Fibroblast of mammary gland (primary cell): ENCODE measurements at regions not wholly inside any gene's neighbourhood (a gene's known extent, or its start where the extent isn't known, plus 50 kb on each side); places are given as distances from the start of the nearest gene placed in this dataset.

Source experiments
- DNase-seq: peaks from one replicate; pipeline ENCODE4 v3.0.0-alpha.2; 2010; ENCODE audit warnings: low read depth
- H3K4me3 ChIP-seq: 2 replicates; pipeline ENCODE4 v1.5.1; 2011; ENCODE audit warnings: low read depth, mild to moderate bottlenecking, low read length, moderate library complexity; ENCODE audit not compliant: control insufficient read depth
- CTCF ChIP-seq: conservative IDR thresholded peaks from 2 replicates; pipeline ENCODE4 v1.5.1; 2011; ENCODE audit warnings: low read depth, low read length, inconsistent platforms; ENCODE audit not compliant: control insufficient read depth, insufficient read depth

GRCh38 chr18:69143084-69143483, 257.6 kb upstream of the DOK6 start:
- no peak overlapping the region for H3K4me3 ChIP-seq
- no peak for TF ChIP-seq CTCF

GRCh38 chr18:69152436-69152835, 248.3 kb upstream of the DOK6 start:
- H3K4me3 ChIP-seq: no peak overlapping the region
- no peak for DNase-seq
- TF ChIP-seq CTCF: no peak

More at GRCh38 chr18:69143084-69143483, 257.6 kb upstream of the DOK6 start:
- DNase-seq: no peak

GRCh38 chr18:69157906-69158305, 242.8 kb upstream of the DOK6 start:
- no peak for TF ChIP-seq CTCF
- H3K4me3 ChIP-seq: no peak overlapping the region
- no peak for DNase-seq

- H3K4me3 ChIP-seq: no peak overlapping the region
- DNase-seq: no peak
- no peak for TF ChIP-seq CTCF
Measured at GRCh38 chr18:69158944-69159343, 241.7 kb upstream of the DOK6 start.

- DNase-seq: peak; percentile 30
Measured at GRCh38 chr18:69161383-69162028, 239.2 kb upstream of the DOK6 start.

GRCh38 chr18:69162649-69163048, 238.0 kb upstream of the DOK6 start:
- DNase-seq: no peak
- no peak for TF ChIP-seq CTCF
- H3K4me3 ChIP-seq: no peak overlapping the region

More at GRCh38 chr18:69161383-69162028, 239.2 kb upstream of the DOK6 start:
- no peak for TF ChIP-seq CTCF
- no peak overlapping the region for H3K4me3 ChIP-seq

GRCh38 chr18:69172046-69172445, 228.6 kb upstream of the DOK6 start:
- peak; percentile 19 for DNase-seq
- no peak overlapping the region for H3K4me3 ChIP-seq
- no peak for TF ChIP-seq CTCF
